ENCODE measurements at regions not wholly inside any gene's neighbourhood (a gene's known extent, or its start where the extent isn't known, plus 50 kb on each side); places are given as distances from the start of the nearest gene placed in this dataset.

DNA sequence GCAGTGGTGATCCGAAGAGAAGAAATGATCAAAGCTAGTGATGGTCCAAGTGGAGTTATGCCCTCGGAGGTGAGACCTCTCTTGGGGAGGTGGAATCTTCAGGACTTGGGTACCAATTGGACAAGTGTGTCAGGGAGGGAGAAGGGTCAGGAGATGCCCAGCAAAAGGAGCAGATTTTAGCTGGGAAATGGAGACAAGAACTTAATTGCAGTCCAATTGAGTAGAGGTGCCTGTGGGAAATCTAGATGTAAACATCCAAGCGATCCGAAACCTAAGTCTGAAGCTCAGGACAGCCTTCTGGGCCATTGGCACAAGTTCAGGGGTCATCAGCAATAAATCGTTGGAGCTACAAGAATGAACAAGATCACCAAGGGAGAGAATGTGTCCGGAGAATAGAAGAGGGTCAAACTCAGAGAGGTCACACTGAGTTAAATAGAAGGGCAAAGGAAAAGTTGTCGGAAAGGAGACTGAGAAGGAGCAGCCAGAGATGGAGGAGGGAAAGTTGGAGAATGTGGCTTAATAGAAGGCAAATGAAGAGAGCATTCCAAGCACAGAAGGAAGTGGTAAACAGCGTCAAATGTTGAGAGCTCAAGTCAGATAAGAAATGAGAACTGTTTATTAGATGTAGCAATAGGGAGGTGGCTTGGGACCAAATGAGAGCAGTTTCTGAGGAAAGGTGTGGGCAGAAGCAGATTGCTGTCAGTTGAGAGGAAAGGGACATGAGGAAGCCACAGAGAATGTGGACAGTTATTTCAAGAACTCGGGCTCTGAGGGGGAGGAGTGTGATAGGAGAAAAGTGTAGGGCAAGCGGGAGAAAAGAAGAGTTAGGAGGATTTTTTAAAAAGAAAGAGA is 64.2 kb upstream of the FNDC3B start:
- TF ChIP-seq POLR2A (IDR thresholded peaks at IDR 0.05; ENCODE audit: low read length) (no peak), GATA1 (IDR thresholded peaks at IDR 0.05; ENCODE audit: low read depth, low read length) (no peak)

Measured in erythroblast (primary cell).